ENCODE measurements at regions not wholly inside any gene's neighbourhood (a gene's known extent, or its start where the extent isn't known, plus 50 kb on each side); places are given as distances from the start of the nearest gene placed in this dataset.

DNA sequence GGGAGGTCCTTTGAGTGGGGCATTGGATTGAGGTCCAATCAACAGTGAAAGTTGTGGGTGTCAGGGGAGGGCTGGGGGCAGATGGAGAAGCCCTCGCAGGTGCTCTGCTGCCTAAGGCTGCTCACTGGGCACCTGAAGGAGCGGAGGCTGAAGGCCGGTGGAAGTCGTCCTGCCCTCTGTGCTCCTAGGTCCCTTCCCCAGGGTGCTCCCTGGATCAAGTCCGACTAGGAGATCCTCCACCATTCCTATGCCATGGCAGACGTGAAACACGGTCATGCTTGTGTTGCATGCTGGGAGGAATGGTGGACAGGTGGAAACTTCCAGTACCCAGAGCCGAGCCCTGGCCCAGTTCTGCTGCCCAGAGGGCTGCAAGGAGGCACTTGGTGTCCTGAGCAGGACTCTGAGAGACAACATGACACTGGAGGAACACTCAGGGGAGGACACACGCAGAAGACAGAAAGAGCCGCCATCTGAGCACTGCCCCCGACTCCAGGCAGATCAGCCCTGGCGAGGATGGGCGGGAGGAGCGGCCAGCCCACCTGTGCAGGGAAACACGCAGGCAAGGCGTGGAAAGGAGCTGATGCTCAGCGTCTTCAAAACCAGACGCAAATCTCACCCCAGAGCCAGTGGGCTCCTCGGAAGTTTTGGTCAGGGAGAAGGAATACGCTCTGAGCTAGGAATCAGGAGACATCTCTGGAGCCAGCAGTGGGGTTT is 786.8 kb downstream of the BRD1 start:
- no peak overlapping the region for H3K4me3 ChIP-seq (ENCODE audit: low read depth, low read length)
- no peak for DNase-seq (ENCODE audit: low read depth)
- no peak for TF ChIP-seq POLR2A (IDR thresholded peaks at IDR 0.05; ENCODE audit: extremely low read depth, insufficient read length)
- no peak for TF ChIP-seq MYC (IDR thresholded peaks at IDR 0.05; ENCODE audit: low read depth, low read length)
- TF ChIP-seq, protein P1, sequence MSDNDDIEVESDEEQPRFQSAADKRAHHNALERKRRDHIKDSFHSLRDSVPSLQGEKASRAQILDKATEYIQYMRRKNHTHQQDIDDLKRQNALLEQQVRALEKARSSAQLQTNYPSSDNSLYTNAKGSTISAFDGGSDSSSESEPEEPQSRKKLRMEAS (IDR thresholded peaks at IDR 0.05; ENCODE audit: low read depth, low read length), result no peak
- TF ChIP-seq, protein P2, sequence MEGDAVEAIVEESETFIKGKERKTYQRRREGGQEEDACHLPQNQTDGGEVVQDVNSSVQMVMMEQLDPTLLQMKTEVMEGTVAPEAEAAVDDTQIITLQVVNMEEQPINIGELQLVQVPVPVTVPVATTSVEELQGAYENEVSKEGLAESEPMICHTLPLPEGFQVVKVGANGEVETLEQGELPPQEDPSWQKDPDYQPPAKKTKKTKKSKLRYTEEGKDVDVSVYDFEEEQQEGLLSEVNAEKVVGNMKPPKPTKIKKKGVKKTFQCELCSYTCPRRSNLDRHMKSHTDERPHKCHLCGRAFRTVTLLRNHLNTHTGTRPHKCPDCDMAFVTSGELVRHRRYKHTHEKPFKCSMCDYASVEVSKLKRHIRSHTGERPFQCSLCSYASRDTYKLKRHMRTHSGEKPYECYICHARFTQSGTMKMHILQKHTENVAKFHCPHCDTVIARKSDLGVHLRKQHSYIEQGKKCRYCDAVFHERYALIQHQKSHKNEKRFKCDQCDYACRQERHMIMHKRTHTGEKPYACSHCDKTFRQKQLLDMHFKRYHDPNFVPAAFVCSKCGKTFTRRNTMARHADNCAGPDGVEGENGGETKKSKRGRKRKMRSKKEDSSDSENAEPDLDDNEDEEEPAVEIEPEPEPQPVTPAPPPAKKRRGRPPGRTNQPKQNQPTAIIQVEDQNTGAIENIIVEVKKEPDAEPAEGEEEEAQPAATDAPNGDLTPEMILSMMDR (IDR thresholded peaks at IDR 0.05; ENCODE audit: low read depth, low read length), result no peak

DNA sequence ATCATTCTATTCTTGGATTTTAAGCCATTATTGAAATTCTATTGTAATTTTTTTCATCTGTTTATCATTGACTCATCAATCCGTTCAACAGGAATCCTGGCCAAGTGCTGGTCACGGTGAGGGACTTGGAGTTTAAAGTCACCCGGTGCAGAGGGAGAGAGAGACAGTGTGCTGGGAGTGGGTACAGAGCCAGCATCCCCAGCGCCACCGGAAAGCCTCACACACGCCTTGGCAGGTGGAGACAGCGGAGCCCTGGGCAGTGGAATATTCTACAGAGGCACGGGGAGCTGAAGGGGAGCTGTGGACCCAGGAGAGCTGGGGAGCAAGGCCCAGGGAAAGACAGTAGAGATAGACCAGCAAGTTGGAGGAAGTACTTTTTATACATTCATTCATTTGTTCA is 787.6 kb downstream of the BRD1 start:
- TF ChIP-seq MYC (IDR thresholded peaks at IDR 0.05; ENCODE audit: low read depth, low read length) (no peak), POLR2A (IDR thresholded peaks at IDR 0.05; ENCODE audit: extremely low read depth, insufficient read length) (no peak)
- TF ChIP-seq, protein P1 (IDR thresholded peaks at IDR 0.05; ENCODE audit: low read depth, low read length), result no peak
- TF ChIP-seq, protein P2 (IDR thresholded peaks at IDR 0.05; ENCODE audit: low read depth, low read length), result no peak
- no peak for DNase-seq (ENCODE audit: low read depth)
- H3K4me3 ChIP-seq (ENCODE audit: low read depth, low read length), result no peak overlapping the region

DNA sequence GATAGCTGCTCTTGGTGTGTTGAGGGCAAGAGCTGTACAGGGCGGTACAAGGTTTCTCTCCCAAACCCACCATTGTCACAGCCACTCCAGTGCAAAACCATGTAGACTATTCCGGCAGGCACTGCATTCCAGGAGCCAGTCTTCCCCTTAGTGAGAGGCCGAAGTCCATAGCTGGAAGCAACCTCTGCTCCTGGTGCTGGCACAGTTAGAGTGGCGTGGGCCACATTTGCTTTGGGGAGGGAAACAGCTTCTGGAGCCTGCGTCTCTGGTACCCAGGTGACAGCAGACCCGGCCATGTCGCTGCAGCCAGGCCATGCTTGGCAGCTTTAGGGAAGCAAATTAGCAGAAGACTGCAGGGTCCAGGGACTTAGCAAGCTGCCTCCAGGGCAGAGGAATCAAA is 788.0 kb downstream of the BRD1 start:
- no peak overlapping the region for H3K4me3 ChIP-seq (ENCODE audit: low read depth, low read length)
- no peak for TF ChIP-seq MYC (IDR thresholded peaks at IDR 0.05; ENCODE audit: low read depth, low read length)
- TF ChIP-seq, protein P1 (IDR thresholded peaks at IDR 0.05; ENCODE audit: low read depth, low read length), result no peak
- no peak for TF ChIP-seq POLR2A (IDR thresholded peaks at IDR 0.05; ENCODE audit: extremely low read depth, insufficient read length)
- TF ChIP-seq, protein P2 (IDR thresholded peaks at IDR 0.05; ENCODE audit: low read depth, low read length), result no peak
- no peak for DNase-seq (ENCODE audit: low read depth)

DNA sequence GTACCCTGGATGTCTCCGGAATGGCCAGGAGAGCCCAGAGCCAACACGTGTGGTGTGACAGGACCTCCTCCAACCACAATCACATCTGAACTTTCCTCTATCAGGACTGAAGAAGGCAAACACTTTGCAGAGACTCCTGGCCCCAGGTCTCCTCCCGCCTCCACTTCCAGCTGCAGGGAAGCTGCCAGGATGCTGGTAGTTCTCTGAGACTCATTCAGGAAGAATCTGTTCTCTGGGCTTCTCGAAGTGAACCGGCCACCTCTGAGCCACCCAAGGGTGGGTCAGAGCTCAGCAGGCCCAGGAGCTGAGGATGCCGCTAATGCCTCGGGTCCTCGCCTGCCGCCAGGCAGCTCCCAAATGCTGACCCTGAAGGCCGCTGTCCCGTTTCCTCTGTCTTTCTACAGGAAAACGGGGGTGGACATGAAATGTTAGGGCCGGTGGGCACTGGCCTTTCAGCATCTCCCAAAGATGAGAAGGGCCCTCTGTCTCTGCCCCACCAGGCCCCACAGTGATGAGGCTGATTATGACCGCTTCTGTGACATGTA is 789.9 kb downstream of the BRD1 start:
- H3K4me3 ChIP-seq (ENCODE audit: low read depth, low read length), result no peak overlapping the region
- no peak for DNase-seq (ENCODE audit: low read depth)
- TF ChIP-seq POLR2A (IDR thresholded peaks at IDR 0.05; ENCODE audit: extremely low read depth, insufficient read length) (no peak), MYC (IDR thresholded peaks at IDR 0.05; ENCODE audit: low read depth, low read length) (no peak)
- TF ChIP-seq, protein P2 (IDR thresholded peaks at IDR 0.05; ENCODE audit: low read depth, low read length), result no peak
- TF ChIP-seq, protein P1 (IDR thresholded peaks at IDR 0.05; ENCODE audit: low read depth, low read length), result no peak

DNA sequence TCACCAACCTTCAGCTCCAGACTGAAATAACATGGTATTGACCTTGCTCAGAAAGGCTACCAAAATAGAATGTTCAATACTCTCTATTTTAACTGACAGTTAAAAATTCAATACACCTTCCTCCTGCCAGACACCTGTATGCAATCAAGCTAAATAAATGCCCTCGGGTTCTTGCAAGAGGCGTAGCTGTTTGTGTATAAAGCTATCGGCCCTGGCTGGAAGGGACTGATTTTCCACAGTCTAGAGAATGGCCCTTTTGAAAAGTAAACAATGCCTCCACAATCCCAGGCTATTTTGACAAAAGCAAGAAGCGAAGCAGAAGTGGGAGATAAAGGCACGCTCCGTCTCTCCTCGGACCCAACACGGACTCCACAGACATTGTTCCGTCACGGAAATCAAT is 791.2 kb downstream of the BRD1 start:
- DNase-seq (ENCODE audit: low read depth), result no peak
- TF ChIP-seq MYC (IDR thresholded peaks at IDR 0.05; ENCODE audit: low read depth, low read length) (no peak), POLR2A (IDR thresholded peaks at IDR 0.05; ENCODE audit: extremely low read depth, insufficient read length) (no peak)
- TF ChIP-seq, protein P2 (IDR thresholded peaks at IDR 0.05; ENCODE audit: low read depth, low read length), result no peak
- TF ChIP-seq, protein P1 (IDR thresholded peaks at IDR 0.05; ENCODE audit: low read depth, low read length), result no peak
- no peak overlapping the region for H3K4me3 ChIP-seq (ENCODE audit: low read depth, low read length)

All from NB4 (cell line).